GM19035 (cell line): ENCODE measurements at regions not wholly inside any gene's neighbourhood (a gene's known extent, or its start where the extent isn't known, plus 50 kb on each side); places are given as distances from the start of the nearest gene placed in this dataset.
"Not testable (repeated sequence)": the region's sequence is repeated elsewhere in the genome, so short reads cannot be mapped to it uniquely, and the experiment has no call there.

Source experiments
- ATAC-seq: cut with Tn5 transposase; IDR thresholded peaks from one replicate; pipeline ENCODE4 v1.9.1; 2021; ENCODE audit not compliant: unreplicated experiment

GRCh38 chr2:134009440-134009839 is 244.4 kb upstream of the MGAT5 start:
- ATAC-seq: no peak

DNA sequence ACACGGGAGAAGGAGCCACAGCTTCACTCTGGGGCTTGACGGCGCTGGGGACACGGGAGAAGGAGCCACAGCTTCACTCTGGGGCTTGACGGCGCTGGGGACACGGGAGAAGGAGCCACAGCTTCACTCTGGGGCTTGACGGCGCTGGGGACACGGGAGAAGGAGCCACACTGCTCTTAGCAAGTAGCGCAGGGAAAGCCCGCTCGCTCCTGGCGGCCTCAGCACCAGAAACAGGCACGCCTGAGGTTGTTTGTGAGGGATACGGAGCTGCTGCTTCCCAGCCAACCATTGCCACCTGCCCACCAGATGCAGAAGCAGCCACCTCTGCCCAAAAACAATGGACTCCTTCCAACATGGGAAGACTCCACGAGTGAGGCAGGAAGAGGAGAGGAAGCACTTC is 244.0 kb upstream of the MGAT5 start:
- ATAC-seq: not testable (repeated sequence)

GRCh38 chr2:134011936-134012586 is 241.8 kb upstream of the MGAT5 start:
- no peak for ATAC-seq

DNA sequence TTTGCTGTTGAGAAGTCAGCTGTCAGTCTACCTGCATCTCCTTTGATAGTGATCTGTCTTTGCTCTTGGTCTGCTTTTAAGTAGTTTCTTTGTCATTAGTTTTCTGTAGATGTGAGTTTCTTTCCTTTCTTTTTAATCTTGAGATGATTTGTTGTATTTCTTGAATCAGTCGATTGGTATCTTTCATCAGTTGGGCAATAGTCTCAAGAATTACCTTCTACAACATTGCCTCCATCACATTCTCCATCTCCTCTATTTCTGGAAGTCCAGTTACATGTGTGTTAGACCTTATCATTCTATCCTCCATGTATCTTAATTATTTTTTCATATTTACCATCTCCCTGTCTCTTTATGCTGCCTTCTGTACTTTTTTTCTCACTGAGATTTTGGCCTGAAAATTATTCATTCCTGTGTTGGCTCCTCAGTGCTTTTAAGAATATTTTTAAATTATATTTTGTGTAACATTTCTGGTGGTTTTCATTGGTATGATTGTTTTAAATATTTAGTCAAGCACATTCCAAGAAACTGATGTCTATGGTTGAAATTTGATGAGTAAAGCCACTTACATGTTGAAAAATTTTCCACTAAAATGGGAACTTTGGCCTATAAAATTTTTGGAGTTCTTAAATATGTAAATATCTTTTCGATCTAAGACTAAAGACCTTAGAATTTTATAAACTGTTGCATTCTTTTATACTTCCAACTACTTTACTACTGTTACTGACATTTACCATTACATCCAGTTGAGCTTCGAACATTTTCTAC is 239.5 kb upstream of the MGAT5 start:
- ATAC-seq: no peak

DNA sequence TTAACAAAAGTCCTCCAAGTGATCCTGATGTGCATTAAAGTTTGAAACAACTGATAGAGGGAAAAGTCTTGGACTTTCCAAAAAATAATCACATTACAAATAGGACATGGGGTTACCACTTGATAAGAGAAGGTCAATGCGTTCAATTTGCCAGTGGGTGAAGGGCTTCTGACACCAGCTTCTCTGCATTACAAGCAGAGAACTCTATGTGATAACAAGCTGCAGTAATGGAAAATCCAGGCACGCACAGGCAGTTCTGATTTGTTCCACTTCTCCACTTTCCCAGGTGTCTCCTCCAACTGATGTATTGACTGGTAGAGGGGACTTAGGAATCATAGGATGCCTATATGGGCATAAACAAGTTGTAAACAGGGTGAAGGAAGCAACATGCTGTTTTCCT is 234.0 kb upstream of the MGAT5 start:
- no peak for ATAC-seq

- ATAC-seq: no peak
These were observed 233.3 kb upstream of the MGAT5 start for GRCh38 chr2:134020608-134021007.

GRCh38 chr2:134021830-134022524 is 231.9 kb upstream of the MGAT5 start:
- peak; percentile 94 for ATAC-seq

DNA sequence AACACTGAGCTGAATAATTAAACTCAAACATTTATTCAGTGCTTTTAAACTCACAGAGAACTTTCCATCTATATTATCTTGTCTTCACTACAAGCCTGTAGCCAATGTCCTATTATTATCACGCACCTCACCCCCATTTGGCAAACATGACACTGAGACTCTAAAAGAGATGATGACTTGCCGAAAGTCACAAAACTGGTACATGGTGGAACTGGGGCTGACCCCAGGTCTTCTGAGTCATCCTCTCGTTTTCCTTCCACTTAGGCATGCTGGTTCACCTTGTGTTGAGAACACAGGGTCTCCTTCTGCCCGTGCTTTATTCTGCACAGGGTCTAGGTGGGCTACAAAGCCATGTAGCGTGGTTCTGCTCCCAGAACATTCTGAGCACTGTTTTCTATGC is 230.0 kb upstream of the MGAT5 start:
- ATAC-seq: no peak

- ATAC-seq: no peak
These were observed 225.9 kb upstream of the MGAT5 start for GRCh38 chr2:134027980-134028379.

- ATAC-seq: no peak
These were observed 224.5 kb upstream of the MGAT5 start for GRCh38 chr2:134029418-134029817.

DNA sequence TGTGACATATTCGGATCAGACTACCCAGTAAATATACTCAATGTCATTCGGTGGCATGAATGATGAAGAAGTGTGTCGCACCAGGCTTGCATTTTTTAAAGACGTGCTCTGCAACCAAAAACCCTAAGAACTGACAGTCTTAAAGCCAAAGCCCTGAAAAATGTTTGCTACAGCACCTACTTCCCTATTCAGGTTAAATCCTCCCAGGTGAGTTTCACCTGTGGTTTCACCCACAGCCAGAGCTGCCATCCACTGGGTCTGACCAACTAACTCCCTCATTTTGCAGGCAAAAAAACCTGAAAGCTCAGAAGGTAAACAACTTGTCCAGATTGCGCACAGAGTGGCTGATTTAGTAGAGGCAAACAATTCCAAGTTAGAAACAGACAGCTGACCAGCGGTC is 222.3 kb upstream of the MGAT5 start:
- no peak for ATAC-seq

DNA sequence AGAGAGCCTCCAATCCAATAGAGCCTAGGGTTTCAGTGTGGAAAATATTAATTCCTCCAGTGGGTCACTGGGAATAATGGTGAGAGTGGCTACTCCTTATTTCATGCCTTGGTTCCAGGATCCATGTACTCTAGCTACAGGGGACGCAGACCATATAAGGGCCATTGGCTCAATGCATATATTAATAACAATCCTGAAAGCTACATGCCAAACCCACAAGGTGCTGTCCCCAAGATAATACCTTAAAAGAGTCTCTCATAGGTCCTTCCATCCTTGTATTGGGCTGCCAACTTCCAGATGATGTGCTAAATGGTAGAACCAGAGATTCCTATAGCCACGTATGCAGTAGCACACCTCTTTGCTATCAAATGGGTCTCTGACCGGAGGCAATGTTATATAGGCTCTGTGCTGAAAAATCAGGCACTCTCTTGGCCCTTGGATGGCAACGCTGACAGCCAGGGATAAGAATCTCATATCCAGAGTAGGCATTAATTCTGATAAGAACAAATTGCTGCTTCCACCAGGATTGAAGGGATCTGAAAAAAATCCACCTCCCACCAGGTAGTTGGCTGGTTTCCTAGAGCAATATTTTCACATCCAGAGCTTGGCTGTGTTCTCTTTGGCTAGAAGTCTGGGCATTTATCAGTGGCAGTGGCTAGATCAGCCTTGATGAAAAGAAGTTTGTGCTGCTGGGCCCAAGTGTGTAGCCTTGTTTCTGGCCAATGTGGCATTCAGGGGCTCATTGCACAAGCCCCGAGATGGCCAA is 218.1 kb upstream of the MGAT5 start:
- no peak for ATAC-seq

GRCh38 chr2:134039912-134040581 is 213.8 kb upstream of the MGAT5 start:
- peak; percentile 62 for ATAC-seq

DNA sequence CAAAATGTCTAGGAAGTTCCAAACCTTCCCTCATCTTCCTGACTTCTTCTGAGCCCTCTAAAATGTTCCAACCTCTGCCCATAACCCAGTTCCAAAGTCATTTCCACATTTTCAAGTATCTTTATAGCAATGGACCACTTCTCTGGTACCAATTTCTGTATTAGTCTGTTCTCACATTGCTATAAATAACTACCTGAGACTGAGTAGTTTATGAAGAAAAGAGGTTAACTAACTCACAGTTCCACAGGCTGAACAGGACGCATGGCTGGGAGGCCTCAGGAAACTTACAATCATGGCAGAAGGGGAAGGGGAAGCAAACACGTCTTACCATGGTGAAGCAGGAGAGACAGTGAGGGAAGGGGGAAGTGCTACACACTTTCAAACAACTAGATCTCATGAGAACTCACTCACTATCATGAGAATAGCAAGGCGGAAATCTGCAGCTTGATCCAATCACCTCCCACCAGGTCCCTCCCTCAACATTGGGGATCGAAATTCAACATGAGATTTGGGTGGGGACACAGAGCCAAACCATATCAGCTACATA is 213.2 kb upstream of the MGAT5 start:
- ATAC-seq: peak; percentile 29

DNA sequence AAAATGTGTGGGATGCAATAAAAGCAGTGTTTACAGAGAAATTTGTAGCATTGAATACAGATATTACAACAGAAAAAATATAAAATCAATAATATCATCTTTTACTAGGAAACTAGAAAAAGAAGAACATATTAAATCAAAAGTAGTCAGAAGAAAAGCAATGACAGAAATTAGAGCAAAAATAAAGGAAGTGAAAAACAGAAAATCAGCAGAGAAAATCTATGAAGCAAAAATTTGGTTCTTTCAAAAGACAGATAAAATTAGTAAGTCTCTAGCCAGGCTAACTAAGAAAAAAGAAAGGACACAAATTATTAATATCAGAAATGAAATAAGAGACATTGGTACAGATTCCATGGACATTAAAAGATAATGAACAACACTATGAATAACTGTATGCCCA is 212.0 kb upstream of the MGAT5 start:
- no peak for ATAC-seq

DNA sequence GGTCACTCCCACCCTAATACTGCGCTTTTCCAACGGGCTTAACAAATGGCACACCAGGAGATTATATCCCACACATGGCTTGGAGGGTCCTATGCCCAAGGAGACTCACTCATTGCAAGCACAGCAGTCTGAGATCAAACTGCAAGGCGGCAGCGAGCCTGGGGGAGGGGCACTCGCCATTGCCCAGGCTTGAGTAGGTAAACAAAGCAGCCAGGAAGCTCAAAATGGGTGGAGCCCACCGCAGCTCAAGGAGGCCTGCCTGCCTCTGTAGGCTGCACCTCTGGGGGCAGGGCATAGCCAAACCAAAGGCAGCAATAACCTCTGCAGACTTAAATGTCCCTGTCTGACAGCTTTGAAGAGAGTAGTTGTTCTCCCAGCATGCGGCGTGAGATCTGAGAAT is 210.8 kb upstream of the MGAT5 start:
- not testable (repeated sequence) for ATAC-seq

DNA sequence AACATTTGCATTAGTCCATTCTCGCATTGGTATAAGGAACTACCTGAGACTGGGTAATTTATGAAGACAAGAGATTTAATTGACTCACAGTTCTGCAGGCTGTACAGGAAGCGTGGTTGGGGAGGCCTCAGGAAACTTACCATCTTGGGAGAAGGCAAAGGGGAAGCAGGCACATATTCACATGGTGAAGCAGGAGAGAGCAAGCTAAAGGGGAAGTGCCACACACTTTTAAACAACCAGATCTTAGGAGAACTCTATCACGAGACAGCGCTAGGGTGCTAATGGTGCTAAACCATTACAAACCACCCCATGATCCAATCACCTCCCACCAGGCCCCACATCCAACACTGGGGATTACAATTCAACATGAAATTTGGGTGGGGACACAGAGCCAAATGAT is 201.7 kb upstream of the MGAT5 start:
- no peak for ATAC-seq

GRCh38 chr2:134056173-134056572 is 197.7 kb upstream of the MGAT5 start:
- ATAC-seq: no peak

GRCh38 chr2:134061066-134061465 is 192.8 kb upstream of the MGAT5 start:
- ATAC-seq: not testable (repeated sequence)

GRCh38 chr2:134062235-134062634 is 191.6 kb upstream of the MGAT5 start:
- not testable (repeated sequence) for ATAC-seq
